Stimulated activated CD4-positive, alpha-beta T cell treated with anti-CD3 and anti-CD28 coated beads, Interleukin-4, amount 100 ng/mL, for 4 hours (primary cell): ENCODE measurements at regions not wholly inside any gene's neighbourhood (a gene's known extent, or its start where the extent isn't known, plus 50 kb on each side); places are given as distances from the start of the nearest gene placed in this dataset.

ENCODE experiments used
- DNase-seq, 2 experiments: peaks; one replicate each; pipeline ENCODE4 v3.0.0-alpha.2; 2020

- DNase-seq: no peak
Observed at GRCh38 chr1:14055442-14056223, 355.6 kb downstream of the PRDM2 start.

- no peak for DNase-seq
Observed at GRCh38 chr1:14057640-14058039, 357.7 kb downstream of the PRDM2 start.

- no peak for DNase-seq
Observed at GRCh38 chr1:14061204-14061603, 361.2 kb downstream of the PRDM2 start.

GRCh38 chr1:14061722-14062121 is 361.7 kb downstream of the PRDM2 start:
- no peak for DNase-seq

DNA sequence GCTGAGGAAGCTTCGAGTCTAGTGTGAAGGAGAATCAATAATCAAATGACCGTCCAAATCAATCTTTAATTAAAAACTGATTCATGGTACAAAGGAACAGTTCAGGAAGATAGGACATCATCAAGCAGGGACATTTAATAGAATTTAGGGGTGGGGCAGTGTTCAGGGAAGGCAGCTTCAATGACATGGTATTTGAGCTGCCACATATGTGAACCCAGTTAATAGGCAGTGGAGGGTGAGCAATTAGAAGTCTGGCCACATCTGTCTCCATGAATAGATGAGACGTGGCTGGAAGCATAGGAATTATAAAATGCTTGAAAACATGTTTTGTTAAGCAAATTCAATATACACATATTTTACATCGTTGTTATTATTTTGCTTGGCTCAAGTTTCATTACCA is 362.7 kb downstream of the PRDM2 start:
- no peak for DNase-seq

DNA sequence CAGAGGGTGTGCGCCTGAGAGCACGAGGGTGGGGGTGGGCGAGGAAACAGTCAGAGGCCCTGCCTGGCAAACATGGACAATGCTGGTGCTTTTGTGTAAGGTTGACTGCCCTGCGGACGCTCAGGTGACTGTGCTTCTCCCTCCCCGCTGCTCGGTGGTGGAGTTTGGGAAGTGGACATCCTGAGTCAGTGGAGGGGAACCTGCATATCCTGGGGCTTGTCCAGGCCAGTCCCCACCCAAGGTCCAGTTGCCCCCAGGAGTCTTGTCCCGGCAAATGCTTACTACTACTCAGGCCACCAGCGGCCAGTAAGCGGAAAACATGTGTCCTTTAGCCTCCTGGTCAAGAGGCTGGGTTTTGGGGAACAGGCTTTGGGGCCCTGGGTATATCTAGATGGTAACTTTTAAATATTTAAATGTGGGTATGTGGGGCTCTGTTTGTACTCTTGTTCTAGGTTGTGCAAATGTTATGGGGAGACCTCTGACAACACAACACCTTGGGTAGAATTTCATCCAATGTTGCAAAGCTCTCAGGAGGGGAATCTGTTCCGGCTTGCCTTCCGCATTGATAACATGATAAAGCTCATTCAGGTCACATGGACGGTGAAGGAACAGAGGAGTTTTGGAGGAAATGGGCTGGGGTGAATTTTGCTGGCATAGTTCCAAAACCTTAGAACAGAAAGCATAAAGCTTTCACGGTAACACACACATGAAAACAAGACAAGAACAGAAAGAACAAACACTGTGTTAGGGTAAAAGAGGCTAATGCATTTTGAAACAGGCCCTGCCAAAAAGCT is 364.9 kb downstream of the PRDM2 start:
- no peak for DNase-seq

DNA sequence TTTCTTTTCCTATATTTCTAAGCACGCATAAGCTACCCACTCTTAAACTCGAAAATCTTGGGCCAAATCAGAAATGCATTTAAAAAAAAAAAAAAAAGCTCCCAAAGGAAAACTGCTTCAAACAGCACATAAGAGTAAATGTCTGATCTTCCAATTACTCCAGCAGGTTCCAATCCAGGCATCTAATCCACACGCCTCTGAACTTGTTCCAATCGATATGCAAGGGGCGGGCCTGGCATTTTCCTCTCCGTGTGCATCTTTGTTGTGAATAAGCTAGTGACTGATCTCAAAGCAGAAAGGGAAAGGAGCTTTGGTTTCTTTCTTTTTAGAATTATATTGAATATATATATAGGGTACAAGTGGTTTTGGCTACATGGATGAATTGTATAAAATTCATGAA is 365.5 kb downstream of the PRDM2 start:
- DNase-seq: no peak

DNA sequence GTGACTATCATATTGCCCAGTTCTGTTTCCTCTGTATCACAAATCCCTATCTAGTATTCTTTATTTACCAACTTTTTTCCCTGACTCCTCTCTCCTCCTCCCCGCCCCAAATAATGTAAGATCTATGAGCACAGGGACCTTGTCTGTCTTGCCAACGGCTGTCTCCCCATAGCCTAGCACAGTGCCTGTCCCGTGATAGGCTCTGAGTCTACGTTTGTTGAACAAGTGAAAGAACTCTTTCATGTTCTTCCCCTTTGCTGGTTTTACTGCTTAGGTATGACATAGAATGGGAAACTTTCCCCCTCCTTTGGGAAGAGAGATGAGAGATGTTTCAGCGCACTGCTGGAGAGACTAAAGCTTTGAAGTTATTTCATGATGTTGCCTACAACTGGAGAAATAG is 367.0 kb downstream of the PRDM2 start:
- DNase-seq: no peak

DNA sequence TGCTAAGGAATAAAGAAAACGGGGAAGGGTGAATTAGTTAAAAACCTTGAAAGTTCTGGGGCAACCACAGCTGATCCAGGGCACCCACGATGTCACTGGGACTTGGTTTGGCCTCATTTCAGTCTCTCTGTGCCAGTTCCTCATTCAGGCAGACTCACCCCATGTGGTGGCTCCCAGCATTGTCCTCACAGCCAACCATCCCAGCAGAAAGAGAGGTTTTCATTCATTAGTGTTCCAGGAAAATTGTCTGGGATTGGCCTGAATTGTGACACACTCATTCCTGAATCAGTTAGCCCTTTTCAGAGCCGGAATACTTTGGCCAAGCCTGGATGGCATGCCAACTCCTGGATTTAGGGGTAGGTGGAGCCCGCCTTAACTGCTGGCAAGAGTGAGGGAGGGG is 367.7 kb downstream of the PRDM2 start:
- DNase-seq: no peak

- no peak for DNase-seq
Observed at GRCh38 chr1:14071581-14071980, 371.6 kb downstream of the PRDM2 start.

DNA sequence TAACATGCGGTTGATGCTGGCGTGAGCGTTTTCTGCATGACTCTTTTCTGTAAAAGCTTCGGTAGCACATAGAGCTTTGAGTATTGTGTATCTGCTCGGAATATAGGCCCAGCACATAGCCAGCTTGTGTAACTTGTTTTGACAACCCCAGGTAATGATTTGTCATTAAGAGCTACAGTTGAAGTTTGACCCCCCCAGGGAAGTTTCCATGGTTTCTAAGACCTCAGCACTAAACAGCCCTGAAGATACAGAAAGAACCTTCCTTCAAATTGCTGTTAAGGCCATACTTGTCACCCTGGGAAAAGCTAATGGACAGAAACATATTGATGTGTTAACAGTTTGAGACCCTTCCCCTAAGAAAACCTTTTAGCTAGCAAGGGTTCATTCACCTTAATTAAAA is 380.7 kb downstream of the PRDM2 start:
- DNase-seq: no peak

DNA sequence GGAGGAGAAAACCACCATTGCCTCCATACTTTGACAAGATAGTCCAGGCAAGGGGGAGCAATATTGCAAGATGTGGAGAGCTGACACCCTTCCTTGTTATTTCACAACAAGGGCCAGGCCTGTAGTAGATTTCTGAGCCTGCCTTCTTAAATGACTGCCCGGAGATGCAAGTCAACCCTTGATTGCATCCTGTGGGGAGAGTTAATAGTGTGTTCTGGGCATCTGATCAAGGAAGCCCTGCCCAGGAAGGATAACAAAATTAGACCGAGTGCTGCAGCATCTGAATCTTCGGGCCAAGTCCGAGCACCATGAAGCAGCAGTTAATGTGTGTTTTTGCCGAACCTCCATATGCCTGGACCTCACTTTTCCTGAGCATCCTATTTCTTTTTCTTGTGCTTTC is 382.3 kb downstream of the PRDM2 start:
- no peak for DNase-seq

DNA sequence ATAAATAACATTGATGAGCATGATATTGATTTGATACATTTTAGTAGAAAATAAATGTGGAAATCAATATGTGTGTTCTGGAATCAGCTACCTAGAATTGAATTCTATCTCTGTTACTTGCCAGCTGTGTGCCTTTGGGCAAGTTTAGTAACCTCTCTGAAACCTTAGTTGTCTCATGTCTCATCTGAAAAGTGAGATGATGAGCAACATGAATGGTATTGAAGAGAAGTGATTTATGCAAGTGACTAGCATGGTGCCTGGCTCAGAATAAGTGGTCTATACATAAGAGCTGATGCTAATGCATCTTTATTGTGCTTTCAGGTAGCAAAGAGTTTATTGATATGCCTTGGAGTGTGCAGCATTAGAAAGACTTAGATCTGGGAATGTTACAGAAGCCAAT is 383.3 kb downstream of the PRDM2 start:
- no peak for DNase-seq

DNA sequence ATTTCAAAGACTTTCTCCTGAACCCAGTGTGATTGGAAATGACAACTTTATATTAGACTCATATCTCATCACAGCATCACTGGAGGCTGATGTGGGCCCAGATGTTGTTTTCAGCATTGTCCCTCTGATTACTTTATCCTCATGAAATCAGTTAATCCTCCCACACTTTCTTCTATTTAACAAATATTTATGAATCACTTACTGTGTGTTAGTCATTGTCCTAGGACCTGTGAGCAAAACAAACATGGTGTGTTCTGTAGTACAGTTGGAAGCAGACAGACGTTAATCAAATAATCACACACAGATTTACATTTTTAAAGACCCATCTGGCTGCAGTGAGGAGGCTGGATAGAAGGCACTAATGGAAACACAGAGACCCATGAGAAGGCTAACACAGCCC is 383.7 kb downstream of the PRDM2 start:
- DNase-seq: no peak

GRCh38 chr1:14090062-14090461 is 390.1 kb downstream of the PRDM2 start:
- DNase-seq: no peak

DNA sequence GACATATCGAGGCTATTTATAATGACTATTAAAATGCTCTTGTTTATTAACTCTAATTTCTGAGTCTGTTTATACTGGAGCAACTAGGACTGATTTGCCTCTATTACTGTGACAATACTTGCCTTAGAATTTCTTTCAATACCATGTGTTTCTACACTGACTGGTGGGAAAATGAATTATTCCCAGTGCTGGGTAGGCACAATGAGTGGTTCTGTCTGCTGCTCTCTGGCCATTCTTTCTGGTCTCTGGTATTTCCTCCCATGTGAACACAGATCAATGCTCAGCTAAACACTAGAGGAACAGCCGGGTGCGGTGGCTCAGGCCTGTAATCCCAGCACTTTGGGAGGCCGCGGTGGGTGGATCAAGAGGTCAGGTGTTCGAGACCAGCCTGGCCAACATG is 390.5 kb downstream of the PRDM2 start:
- DNase-seq: no peak

DNA sequence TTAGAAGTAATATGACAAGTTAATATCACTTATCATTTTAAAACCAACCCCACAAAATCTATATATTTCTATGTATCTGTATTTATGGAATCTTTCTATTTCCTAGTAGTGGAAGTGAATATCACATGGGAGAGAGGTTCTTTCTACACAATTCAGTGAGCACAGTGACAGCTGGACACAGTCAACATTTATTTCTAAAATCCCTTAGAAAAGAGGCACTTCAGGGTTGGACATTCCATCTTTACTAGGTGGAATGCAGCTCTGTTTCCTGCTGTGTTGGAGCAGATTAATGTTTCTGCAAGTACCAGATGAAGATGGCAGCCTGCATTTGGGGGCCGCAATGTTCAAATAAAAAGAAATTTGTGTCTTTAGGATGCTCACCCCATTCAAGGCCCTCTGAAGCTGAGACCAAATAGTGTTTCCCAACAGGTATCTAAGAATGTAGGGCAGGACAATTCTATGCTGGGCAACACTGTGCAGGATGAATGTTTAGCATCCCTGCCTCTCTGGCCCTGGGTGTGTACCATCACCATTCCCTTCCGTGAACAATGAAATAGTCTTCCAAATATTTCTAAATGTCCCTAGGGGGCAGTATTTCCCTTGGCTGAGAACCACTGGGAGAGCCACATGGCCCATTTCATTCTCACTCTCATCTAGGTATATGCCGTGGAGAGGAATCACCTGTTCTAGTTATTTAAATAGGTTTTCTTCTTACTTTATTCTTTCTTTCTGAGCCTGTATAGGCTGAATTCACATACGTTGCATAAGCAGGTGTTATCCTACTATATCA is 394.8 kb downstream of the PRDM2 start:
- no peak for DNase-seq

DNA sequence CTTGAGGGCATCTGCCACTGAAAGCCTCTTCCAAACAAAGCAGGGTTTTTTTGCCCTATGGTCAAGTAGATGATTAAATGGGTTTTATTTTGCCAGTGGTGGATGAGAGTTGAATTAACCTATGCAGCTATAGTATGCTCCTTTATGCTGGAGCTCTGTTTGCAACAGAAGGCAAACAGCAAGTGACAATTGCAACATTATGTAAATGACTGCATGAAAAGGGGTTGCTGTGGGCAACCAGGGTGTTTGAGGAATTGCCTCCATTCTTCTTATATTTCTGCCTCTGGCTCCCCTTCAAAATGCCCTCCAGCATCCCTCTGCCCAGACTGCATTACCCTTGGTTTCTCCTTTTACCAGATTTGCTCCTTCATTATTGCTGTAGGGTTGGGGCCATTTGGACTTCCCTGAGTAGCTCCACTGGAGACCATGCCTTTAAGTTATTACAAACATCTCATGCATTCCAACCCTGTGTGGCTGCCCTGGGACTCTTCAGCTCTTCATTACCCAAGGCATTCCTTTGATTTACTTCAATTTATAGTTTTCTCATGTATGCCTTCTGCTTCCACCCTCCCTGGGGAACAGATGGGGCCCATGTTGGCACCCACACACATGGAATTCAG is 398.4 kb downstream of the PRDM2 start:
- DNase-seq: no peak

GRCh38 chr1:14100444-14100843 is 400.5 kb downstream of the PRDM2 start:
- no peak for DNase-seq

DNA sequence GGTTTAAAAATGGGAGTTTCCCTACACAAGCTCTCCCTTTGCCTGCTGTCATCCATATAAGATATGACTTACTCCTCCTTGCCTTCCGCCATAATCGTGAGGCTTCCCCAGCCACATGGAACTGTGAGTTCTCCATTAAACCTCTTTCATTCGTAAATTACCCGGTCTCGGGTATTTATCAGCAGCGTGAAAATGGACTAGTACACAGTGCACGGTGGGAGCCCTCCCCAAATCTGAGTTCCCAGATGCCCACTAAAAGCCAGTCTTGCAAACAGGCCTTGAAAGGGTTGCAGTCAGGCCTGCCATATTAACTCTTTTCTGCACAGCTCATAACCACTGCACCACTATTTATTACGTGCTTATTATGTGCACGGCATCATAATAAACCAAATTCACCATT is 400.9 kb downstream of the PRDM2 start:
- no peak for DNase-seq

DNA sequence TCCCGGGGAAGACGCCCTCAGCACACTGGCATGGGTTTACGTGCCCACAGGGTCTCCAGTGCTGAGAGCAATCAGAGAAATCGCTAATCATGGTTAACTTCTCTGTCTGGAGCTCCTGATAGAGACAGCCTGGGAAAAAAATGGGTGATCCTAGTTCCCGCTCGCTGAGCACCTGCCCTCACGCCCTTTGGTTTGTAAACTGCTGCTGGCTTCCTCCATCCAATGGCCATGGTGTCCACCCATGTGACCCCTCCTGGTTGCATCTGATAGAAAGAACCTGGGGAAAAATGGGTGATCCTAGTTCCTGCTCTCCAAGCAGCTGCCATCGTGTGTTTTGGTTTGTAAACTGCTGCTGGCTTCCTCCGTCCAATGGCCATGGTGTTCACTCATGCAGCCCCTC is 402.2 kb downstream of the PRDM2 start:
- no peak for DNase-seq

GRCh38 chr1:14103878-14104430 is 404.0 kb downstream of the PRDM2 start:
- no peak for DNase-seq

GRCh38 chr1:14106126-14106525 is 406.1 kb downstream of the PRDM2 start:
- DNase-seq: no peak
